Fibroblast of gingiva (primary cell): ENCODE measurements at regions not wholly inside any gene's neighbourhood (a gene's known extent, or its start where the extent isn't known, plus 50 kb on each side); places are given as distances from the start of the nearest gene placed in this dataset.
"Not testable (repeated sequence)": the region's sequence is repeated elsewhere in the genome, so short reads cannot be mapped to it uniquely, and the experiment has no call there.

ENCODE experiments used
- DNase-seq: peaks from one replicate; pipeline ENCODE4 v3.0.0-alpha.2; 2011; ENCODE audit warnings: low read depth

- no peak for DNase-seq
Measured at GRCh38 chr1:195218428-195219212, 1389.6 kb downstream of the KCNT2 start.

DNA sequence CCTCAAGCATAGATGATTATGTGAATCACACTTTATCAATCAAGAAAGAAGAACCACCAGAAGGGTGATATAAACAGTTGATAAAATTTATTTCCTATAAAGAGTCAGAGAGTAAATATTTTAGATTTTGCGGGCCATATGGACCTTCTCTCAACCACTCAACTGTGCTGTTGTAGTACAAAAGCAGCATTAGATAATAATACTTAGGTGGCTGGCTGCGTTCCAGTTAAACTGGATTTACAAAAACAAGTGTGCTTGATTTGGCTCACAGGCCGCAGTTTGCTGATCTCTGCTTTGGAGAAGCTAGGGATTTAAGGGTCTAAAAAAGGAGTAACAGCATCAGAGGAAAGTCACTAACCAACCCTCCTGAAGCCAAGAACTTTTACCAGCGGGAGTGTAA is 1406.0 kb downstream of the KCNT2 start:
- DNase-seq, result no peak

GRCh38 chr1:195200772-195201171 is 1407.5 kb downstream of the KCNT2 start:
- DNase-seq, result no peak

- DNase-seq, result no peak
Measured at GRCh38 chr1:195197116-195197515, 1411.1 kb downstream of the KCNT2 start.

- no peak for DNase-seq
Measured at GRCh38 chr1:195195423-195196057, 1412.7 kb downstream of the KCNT2 start.

DNA sequence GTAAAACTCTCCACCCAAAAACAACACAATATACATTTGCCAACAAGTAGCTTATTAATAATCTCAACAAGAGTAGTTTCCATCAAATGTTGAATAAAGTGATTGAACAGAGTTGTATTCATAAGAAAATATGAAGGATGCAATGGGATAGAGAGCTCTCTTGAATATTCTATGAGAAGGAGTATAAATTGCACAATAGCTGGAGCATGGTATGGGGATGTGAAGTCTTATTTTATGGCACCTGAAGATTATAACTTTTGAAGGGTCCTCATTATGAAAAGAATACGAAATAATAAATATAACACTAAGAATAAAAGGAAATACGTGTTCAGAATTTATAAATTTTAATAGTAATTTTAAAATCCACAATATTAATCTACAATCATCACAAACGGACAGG is 1415.1 kb downstream of the KCNT2 start:
- DNase-seq, result no peak

DNA sequence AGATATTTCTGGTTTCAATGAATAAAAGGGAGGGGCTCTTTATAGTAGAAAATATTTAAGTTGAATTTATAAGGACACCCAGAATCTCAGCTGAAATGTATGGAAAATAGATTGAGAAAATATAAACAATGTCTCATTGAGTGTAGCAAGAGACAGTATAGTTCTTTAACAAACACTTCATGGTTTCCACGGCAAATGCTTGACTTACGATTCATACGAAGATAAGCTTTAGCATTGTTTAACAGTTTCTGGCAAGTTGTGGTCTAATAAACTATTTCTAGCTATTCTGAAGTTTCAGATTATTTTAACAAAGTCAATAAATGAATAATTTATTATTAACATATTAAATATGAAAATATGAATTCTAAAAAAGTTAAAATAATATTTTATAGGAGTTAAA is 1419.4 kb downstream of the KCNT2 start:
- no peak for DNase-seq

DNA sequence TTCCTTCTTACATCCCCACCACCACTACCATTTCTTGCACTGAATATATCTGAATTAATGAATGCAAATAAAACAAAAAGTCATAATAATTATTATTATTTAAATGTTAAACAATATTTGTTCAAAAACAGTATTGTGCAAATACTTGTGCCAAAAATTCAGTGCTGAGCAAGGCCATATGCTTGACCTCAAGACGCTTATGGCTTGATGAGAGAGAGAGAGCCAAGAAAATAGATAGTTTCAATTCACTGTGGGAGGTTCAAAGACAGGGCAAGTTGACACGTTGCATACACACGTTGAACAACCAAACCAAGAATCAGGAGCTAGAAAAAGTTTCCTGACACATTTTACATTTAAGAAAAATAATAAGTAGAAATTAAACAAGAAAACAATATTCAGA is 1421.7 kb downstream of the KCNT2 start:
- DNase-seq, result no peak

DNA sequence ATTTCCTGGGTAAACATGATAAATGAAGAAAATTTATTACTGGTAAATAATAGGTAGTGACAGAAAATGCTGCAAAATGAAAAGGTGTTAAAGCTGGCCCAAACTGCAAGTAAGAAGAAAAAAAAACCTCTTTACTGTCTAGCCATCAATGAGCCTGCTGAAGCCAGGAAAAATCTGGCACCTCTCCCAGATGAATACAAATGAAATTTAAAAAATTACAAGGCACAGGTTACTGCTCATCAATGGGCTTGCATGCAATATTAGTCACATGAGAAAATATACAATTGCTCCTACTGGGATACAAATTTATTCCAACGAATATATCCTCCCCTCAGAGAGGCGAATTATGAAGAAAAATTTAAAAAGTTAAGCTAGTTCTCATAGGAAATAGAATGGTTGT is 1422.5 kb downstream of the KCNT2 start:
- DNase-seq, result no peak

- DNase-seq, result no peak
Measured at GRCh38 chr1:195185321-195185720, 1422.9 kb downstream of the KCNT2 start.

GRCh38 chr1:195173753-195174152 is 1434.5 kb downstream of the KCNT2 start:
- DNase-seq, result no peak

DNA sequence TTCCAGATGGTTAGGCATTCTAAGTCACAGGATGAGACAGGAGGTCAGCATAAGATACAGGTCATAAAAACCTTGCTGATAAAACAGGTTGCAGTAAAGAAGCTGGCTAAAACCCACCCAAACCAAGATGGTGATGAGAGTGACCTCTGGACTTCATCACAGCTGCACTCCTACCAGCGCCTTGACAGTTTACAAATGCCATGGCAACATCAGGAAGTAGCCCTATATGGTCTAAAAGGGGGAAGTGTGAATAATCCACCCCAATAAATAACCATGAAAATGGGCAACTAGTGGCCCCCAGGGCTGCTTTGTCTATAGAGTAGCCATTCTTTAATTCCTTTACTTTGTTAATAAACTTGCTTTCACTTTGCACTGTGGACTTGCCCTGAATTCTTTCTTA is 1448.4 kb downstream of the KCNT2 start:
- DNase-seq, result not testable (repeated sequence)

DNA sequence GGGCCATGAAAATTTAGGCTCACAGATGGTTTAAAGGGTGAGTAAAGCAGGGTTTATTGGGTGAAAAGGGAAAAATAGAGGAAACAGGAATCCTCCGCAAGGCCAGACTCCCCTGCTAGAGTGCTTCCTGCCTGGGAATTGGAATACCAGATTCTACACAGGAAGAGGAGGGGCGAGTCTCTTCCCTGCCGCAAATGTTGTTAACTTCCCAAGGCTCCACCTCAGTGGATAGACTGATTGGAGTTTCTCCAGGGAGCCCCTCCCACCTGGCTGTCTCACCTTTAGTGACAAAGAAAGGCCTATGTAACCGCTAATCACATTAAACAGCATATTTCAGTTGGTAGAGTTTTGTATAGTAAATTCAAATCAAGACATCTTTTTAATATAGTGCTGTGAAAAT is 1450.1 kb downstream of the KCNT2 start:
- DNase-seq, result no peak

DNA sequence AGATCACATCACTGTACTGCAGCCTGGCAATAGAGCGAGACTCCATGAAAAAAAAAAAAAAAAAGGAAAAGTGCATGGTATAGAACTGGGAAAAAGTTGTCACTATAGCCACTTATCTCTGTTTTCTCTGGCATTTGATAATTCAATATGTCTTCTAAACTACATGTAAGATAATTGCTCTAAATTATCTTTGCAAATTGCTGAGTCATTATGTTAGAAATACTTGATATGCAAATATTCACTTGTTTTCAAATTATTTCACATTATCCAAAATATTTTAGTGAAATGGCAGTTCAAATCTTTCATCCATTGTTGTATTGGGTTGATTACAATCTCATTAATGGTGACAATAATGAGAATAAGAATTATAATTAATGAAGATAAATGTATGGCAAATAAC is 1455.1 kb downstream of the KCNT2 start:
- no peak for DNase-seq

GRCh38 chr1:195150768-195151167 is 1457.5 kb downstream of the KCNT2 start:
- no peak for DNase-seq

DNA sequence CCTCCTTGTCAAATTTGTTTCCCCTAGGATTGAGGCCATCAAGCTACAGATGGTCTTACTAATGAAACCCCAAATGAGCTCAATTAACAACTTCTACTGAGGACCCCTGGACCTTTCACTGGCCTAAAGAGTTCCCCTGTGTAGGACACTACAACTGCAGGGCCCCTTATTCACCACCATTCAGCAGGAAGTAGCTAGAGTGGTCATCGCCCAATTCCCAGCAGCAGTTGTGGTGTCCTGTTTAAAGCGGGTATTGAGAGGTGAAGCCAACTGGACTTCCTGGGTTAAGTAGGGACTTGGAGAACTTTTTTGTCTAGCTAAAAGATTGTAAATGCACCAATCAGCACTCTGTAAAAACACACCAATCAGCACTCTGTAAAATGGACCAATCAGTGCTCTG is 1466.9 kb downstream of the KCNT2 start:
- no peak for DNase-seq

GRCh38 chr1:195130598-195130997 is 1477.6 kb downstream of the KCNT2 start:
- no peak for DNase-seq

GRCh38 chr1:195122497-195122896 is 1485.7 kb downstream of the KCNT2 start:
- no peak for DNase-seq

- DNase-seq, result no peak
Measured at GRCh38 chr1:195113471-195113870, 1494.8 kb downstream of the KCNT2 start.

DNA sequence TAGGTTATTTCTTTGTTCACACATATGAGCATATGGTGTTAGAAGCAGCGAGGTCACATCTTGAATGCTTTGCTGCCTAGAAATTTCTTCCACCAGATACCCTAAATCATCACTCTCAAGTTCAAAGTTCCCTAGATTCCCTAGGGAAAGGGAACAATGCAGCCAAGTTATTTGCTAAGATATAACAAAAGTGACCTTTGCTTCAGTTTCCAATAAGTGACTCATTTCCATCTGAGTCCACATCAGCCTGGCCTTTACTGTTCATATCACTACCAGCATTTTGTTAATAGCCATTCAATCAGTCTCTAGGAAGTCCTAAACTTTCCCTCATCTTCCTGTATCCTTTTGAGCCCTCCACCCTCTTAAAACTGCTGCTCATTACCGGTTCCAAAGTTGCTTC is 1502.5 kb downstream of the KCNT2 start:
- DNase-seq, result no peak

GRCh38 chr1:195105281-195105680 is 1503.0 kb downstream of the KCNT2 start:
- no peak for DNase-seq

DNA sequence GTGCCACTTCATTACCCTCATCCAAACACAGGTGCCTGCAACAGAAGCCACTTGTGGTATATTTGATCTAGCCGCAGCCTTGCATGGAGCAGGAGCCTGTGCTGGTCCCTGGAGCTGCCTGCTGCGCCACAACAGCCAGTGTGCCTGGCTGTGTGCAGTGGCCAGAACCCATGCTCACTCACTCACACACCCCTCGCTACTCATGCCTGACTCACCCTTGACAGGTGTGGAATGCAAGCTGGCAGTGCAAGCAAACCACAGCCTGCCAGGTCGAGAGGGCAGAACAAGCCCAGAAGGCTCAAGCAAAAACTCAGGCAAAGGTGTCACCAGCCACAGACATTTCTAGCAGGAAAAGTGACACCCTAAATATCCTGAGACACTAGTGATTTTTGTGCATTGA is 1510.9 kb downstream of the KCNT2 start:
- no peak for DNase-seq

GRCh38 chr1:195096051-195096521 is 1512.2 kb downstream of the KCNT2 start:
- no peak for DNase-seq

- DNase-seq, result no peak
Measured at GRCh38 chr1:195085196-195085595, 1523.0 kb downstream of the KCNT2 start.
